ENCODE measurements at regions not wholly inside any gene's neighbourhood (a gene's known extent, or its start where the extent isn't known, plus 50 kb on each side); places are given as distances from the start of the nearest gene placed in this dataset.

DNA sequence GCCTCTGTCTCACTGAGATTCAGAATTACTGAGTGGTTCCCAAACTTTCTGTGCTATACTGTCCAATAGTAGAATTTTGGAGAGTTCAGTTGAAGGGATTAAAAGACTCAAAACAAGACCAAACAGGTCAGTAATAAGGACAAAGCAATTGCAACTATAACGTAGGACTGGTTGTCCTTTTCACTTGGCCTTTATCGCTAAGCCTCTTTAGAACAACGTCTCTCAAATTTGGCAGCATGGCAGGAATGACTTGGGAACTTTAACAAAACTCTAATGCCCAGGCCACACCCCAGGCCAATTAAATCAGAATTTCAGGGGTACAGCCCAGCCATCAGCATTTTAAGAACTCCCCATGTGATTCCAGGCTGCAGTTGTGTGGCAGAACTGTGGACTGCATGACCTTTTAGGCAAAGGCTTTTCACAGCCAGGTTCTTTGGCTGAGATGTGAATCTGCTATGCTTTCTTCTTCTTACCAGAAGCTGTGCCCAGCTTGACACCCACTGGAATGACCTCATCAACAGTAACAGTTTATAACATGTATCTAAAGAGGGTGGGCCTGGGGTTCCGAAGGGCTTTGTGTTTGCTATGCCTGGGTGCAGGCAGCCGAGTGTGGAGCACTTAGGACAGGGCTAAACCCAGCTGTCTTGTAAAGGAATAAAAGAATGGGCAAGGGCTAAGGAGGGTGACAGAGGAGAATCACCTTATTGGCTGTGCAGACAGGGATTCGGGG lies 226.2 kb upstream of the PRICKLE2 start:
- TF ChIP-seq CTCF (IDR thresholded peaks at IDR 0.05), result no peak
- no peak for TF ChIP-seq POLR2A (IDR thresholded peaks at IDR 0.05)
- Histone ChIP-seq H3K36me3 (no peaks in the 10 kb centered on the region), H3K27ac (peak overlapping the region in 1 of 4 donors; percentile 58), H3K9me3 (no peaks in the 10 kb centered on the region), H3K27me3 (no peaks in the 10 kb centered on the region), H3K4me1 (peaks cover 3 to 23% (median 3%) of the 10 kb centered on the region in 3 donors), H3K4me3 (no peak overlapping the region)
- intact Hi-C loops (cut with DNase I), result no loop called here
- 50 to 58% methylated on average over 5 to 6 of the region's 6 CpGs for WGBS, 2 donors
- DNase-seq, result no peak

DNA sequence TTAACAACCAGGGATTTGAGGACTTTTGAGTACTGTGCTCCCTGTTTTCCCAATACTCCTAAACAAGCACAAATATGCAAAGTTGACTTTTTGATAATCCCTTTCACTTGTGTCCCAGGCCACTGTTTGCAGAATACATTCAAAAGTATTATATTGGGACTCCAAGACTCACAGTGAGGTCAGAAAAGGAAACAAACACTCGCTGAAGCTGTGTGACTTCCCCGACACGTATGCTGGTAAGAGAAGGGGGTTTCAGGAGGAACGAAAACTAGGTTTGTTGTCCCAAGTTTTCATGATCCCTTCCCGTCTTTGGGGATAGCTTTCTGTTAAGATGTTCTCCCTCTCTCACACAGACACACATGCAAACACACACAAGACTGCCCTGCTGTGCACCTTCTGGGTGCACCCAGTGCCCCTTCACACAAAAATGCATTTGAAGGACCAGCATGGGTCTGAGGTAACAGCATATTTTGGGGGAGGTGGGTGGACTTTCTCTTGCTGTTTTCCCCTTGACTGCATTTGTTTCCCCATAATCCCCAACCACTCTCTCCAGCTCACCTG lies 225.2 kb upstream of the PRICKLE2 start:
- Histone ChIP-seq H3K36me3 (no peaks in the 10 kb centered on the region), H3K27me3 (peaks cover 0 to 3% (median 0%) of the 10 kb centered on the region in 4 donors), H3K9me3 (no peaks in the 10 kb centered on the region), H3K4me3 (no peak overlapping the region), H3K4me1 (peaks cover 3 to 26% (median 3%) of the 10 kb centered on the region in 3 donors), H3K27ac (peak overlapping the region in 2 of 4 donors; percentile 19 to 58)
- DNase-seq, result no peak
- TF ChIP-seq POLR2A (IDR thresholded peaks at IDR 0.05) (no peak), CTCF (IDR thresholded peaks at IDR 0.05) (peak in 1 of 6 experiments; percentile 8)
- WGBS, 2 donors, result 74 to 87% methylated on average over 5 of the region's 5 CpGs
- intact Hi-C loops (cut with DNase I), result no loop called here

- Histone ChIP-seq H3K4me1 (peaks cover 8 to 40% (median 12%) of the 10 kb centered on the region in 3 donors), H3K36me3 (no peaks in the 10 kb centered on the region), H3K4me3 (no peak overlapping the region), H3K27me3 (peaks cover 0 to 18% (median 0%) of the 10 kb centered on the region in 4 donors), H3K27ac (no peak overlapping the region), H3K9me3 (no peaks in the 10 kb centered on the region)
- DNase-seq, result no peak
- intact Hi-C loops (cut with DNase I), result no loop called here
- no peak for TF ChIP-seq CTCF (IDR thresholded peaks at IDR 0.05)
- no peak for TF ChIP-seq POLR2A (IDR thresholded peaks at IDR 0.05)
- WGBS, 2 donors, result 82% methylated on average over 2 of the region's 2 CpGs
Measured at GRCh38 chr3:64449026-64449425, 223.8 kb upstream of the PRICKLE2 start.

GRCh38 chr3:64445944-64446300 lies 220.7 kb upstream of the PRICKLE2 start:
- Histone ChIP-seq H3K27me3 (peaks cover 0 to 49% (median 0%) of the 10 kb centered on the region in 4 donors), H3K9me3 (no peaks in the 10 kb centered on the region), H3K36me3 (no peaks in the 10 kb centered on the region), H3K4me3 (no peak overlapping the region), H3K27ac (peak overlapping the region in 1 of 4 donors; percentile 22), H3K4me1 (peaks cover 8 to 47% (median 12%) of the 10 kb centered on the region in 3 donors)
- WGBS, 2 donors, result 57 to 67% methylated on average over 5 of the region's 5 CpGs
- no peak for TF ChIP-seq CTCF (IDR thresholded peaks at IDR 0.05)
- no peak for TF ChIP-seq POLR2A (IDR thresholded peaks at IDR 0.05)
- intact Hi-C loops (cut with DNase I), result no loop called here
- no peak for DNase-seq
